SW 1271 (cell line): ENCODE measurements at regions not wholly inside any gene's neighbourhood (a gene's known extent, or its start where the extent isn't known, plus 50 kb on each side); places are given as distances from the start of the nearest gene placed in this dataset.

ENCODE experiments used
- DNase-seq, 2 experiments: peaks; one replicate each; lab custom pipeline; 2025; lab: John Stamatoyannopoulos, UW

- DNase-seq: no peak
Observed at GRCh38 chr6:47360388-47360787, 50.7 kb upstream of the TNFRSF21 start.

- no peak for DNase-seq
Observed at GRCh38 chr6:47362857-47363461, 53.3 kb upstream of the TNFRSF21 start.

DNA sequence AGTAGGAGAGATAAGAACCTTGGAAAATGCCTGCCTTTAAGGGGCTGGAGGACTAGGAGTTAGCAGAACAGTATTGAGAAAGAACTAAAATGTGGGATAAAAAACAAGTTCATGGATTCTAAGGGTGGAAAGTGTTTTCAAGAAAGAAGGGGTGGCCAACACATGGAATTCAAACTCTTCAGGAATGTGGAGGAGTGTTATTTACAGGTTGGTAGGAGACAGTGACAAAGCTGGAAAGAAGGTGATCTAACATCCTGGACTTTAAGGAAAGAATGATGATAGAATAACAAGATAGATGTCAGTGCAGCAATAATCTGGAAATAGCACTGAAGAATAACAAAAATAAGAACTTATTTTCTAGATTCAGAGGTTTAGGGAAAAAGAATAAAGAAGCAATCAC lies 54.0 kb upstream of the TNFRSF21 start:
- no peak for DNase-seq

DNA sequence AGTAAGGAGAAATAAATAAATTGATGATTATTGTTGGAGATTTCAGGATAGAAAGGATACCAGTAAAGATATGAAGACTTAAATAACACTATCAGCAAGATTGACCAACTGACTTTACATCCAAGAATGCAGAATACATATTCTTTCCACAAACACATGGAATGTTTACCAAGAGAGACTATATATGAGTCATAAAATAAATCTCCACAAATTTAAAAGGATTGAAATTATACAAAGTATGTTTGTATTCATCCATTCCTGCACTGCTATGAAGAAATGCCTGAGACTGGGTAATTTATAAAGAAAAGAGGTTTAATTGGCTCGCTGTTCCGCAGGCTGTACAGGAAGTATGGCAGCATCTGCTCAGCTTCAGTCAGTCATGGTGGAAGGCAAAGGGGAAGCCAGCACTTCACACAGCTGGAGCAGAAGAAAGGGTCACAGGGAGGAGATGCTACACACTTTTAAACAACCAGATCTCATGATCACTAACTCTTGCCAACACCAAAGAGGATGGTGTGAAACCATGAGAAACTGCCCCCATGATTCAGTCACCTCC lies 56.7 kb upstream of the TNFRSF21 start:
- DNase-seq: no peak

GRCh38 chr6:47371139-47371869 lies 61.6 kb upstream of the TNFRSF21 start:
- DNase-seq: no peak

- DNase-seq: no peak
Observed at GRCh38 chr6:47371870-47372255, 62.2 kb upstream of the TNFRSF21 start.

GRCh38 chr6:47372318-47372717 lies 62.6 kb upstream of the TNFRSF21 start:
- no peak for DNase-seq

- DNase-seq: no peak
Observed at GRCh38 chr6:47375426-47375825, 65.7 kb upstream of the TNFRSF21 start.

GRCh38 chr6:47376930-47377329 lies 67.2 kb upstream of the TNFRSF21 start:
- no peak for DNase-seq

DNA sequence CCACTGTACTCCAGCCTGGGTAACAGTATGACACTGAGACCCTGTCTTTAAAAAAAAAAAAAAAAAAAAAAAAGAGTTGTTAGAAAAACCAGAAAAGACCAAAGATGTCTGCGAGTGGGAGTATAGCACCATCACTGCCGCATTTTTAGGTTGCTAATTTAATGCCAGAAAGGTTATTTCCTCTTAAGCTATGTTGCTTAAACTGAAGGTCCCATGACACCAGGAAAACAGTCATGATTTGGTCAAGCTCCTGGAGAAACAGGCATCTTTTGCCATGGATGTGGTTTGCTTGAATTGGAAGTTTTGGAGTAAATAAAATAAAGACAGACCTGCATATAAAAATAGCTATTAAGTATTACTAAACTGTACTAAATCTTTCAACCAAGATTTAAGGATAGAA lies 68.3 kb upstream of the TNFRSF21 start:
- no peak for DNase-seq

DNA sequence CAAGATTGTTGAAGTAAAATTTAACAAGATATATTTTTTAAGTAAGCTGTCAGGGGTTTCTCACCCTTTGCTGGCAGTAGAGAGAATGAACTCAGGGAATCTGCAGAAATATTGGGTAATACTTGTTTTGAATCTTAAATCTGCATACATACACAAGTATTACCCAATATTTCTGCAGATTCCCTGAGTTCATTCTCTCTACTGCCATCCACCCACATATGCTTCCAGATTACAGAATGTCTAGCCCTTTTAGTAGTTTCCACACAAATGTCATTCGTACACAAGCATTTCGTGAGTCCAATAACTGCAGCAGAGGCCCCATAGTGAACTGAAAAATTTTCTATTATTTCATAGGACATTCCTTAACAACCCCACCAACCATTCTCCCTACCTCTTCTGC lies 69.6 kb upstream of the TNFRSF21 start:
- DNase-seq: no peak

DNA sequence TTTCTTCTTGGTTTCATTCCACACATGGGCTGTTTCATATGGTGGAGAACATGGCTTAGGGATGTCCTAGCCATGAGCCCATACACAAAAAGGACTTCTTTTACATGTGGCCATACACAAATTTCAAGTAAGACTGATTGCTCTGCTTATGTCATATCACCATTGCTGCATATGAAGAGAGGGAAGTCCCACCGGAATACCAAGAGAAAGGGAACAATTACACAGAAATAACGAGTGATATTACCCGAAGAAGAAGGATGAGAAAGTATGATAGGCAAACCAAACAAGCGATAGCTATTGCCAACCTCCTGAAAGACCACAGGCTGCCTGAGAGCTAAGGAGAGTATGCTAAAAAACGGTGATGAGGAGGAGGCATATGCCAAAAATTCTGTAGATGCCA lies 70.5 kb upstream of the TNFRSF21 start:
- no peak for DNase-seq

GRCh38 chr6:47381036-47381435 lies 71.3 kb upstream of the TNFRSF21 start:
- DNase-seq: no peak

DNA sequence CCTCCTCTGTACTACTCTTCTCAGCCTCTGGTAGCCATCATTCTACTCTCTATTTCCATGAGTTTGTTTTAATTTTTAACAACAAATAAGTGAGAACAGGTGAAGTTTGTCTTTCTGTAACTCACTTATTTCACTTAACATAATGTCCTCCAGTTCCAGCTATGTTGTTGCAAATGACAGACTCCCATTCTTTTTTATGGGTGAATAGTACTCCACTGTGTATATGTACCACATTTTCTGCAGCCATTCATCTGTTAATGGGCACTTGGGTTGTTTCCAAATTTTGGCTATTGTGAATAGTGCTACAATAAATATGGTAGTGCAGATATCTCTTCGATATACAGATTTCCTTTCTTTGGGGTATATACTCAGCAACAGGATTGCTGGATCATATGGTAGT lies 73.7 kb upstream of the TNFRSF21 start:
- DNase-seq: no peak

- no peak for DNase-seq
Observed at GRCh38 chr6:47391675-47392074, 82.0 kb upstream of the TNFRSF21 start.

- DNase-seq: no peak
Observed at GRCh38 chr6:47392251-47392650, 82.5 kb upstream of the TNFRSF21 start.

GRCh38 chr6:47396401-47397069 lies 81.1 kb upstream of the CD2AP start:
- no peak for DNase-seq

GRCh38 chr6:47400581-47400980 lies 77.0 kb upstream of the CD2AP start:
- DNase-seq: no peak

- no peak for DNase-seq
Observed at GRCh38 chr6:47402081-47402480, 75.5 kb upstream of the CD2AP start.

DNA sequence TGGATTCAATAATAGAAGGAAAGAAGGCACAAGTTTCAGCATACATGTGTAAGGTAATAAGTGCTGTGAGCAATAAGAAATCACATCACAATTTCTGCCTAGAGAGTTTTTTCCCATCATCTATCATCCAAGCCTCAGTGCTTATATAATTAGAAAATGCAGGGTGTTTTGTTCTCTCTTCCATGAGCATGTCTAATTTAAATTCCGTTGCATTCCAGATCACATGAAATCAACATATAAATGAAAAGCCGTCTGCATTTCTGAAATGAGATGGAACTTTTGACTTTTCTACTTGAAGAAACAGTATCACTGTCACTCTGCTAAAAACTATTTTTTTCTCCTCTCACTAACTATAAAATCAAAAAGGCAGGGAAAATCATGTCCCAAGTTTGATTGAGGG lies 74.5 kb upstream of the CD2AP start:
- DNase-seq: no peak

GRCh38 chr6:47403801-47404200 lies 73.8 kb upstream of the CD2AP start:
- DNase-seq: no peak

GRCh38 chr6:47404435-47404834 lies 73.2 kb upstream of the CD2AP start:
- no peak for DNase-seq

- no peak for DNase-seq
Observed at GRCh38 chr6:47405273-47405672, 72.3 kb upstream of the CD2AP start.
